ENCODE measurements at regions not wholly inside any gene's neighbourhood (a gene's known extent, or its start where the extent isn't known, plus 50 kb on each side); places are given as distances from the start of the nearest gene placed in this dataset.

- peaks cover 16 to 17% of the 10 kb centered on the region in 2 donors for H3K9me3 ChIP-seq (replicated peaks in 1 of 2; ENCODE audit: control insufficient read depth in 1 of 2, insufficient read depth in 1 of 2, low read length in 2 of 2)
- peaks cover 3% of the 10 kb centered on the region for H3K4me1 Mint-ChIP-seq
- H2AFZ ChIP-seq (ENCODE audit: insufficient read depth, low read depth, low read length, poor library complexity, severe bottlenecking), result no peak overlapping the region
- no peak overlapping the region for H3K27ac Mint-ChIP-seq
- H3K4me2 ChIP-seq (replicated peaks; ENCODE audit: extremely low read depth, low read length, poor library complexity, severe bottlenecking), result no peak overlapping the region
- H3K36me3 ChIP-seq (replicated peaks in 1 of 2; ENCODE audit: control insufficient read depth in 1 of 2, insufficient read depth in 2 of 2, low read length in 2 of 2), result no peaks in the 10 kb centered on the region
- no peaks in the 10 kb centered on the region for H3K36me3 Mint-ChIP-seq
- no peak overlapping the region for H3K9ac ChIP-seq (ENCODE audit: insufficient read depth, low read length, poor library complexity, severe bottlenecking)
- H3K4me3 Mint-ChIP-seq, result no peak overlapping the region
- H4K20me1 ChIP-seq (ENCODE audit: insufficient read depth, low read length), result no peaks in the 10 kb centered on the region
- peaks cover 3 to 21% (median 10%) of the 10 kb centered on the region in 7 donors for H3K9me3 Mint-ChIP-seq
- no peak overlapping the region for H3K4me3 ChIP-seq (replicated peaks in 1 of 3; ENCODE audit: low read depth in 2 of 3, low read length in 3 of 3)
- no peaks in the 10 kb centered on the region for H3K79me2 ChIP-seq (ENCODE audit: insufficient read depth, low read length)
- DNase-seq, result no peak
- intact Hi-C loops (cut with micrococcal nuclease), result no loop called here
- H3K27me3 ChIP-seq (ENCODE audit: control insufficient read depth in 2 of 2, insufficient read depth in 2 of 2, low read length in 2 of 2), result no peaks in the 10 kb centered on the region
- no peak overlapping the region for H3K27ac ChIP-seq (ENCODE audit: low read depth in 1 of 2, low read length in 2 of 2)
- no peaks in the 10 kb centered on the region for H3K4me1 ChIP-seq (ENCODE audit: control insufficient read depth in 1 of 2, insufficient read depth in 2 of 2, low read length in 2 of 2)
- no peak for TF ChIP-seq CTCF (IDR thresholded peaks at IDR 0.05)
- WGBS (ENCODE audit: insufficient coverage), result 81% methylated on average over 3 of the region's 5 CpGs
- H3K27me3 Mint-ChIP-seq (ENCODE audit: low read depth in 3 of 3), result peaks cover 0 to 5% (median 1%) of the 10 kb centered on the region in 3 donors
These were observed 624.0 kb downstream of the NPHP4 start for GRCh38 chr1:5368201-5368600.

- Mint-ChIP-seq H3K4me3 (no peak overlapping the region), H3K27me3 (ENCODE audit: low read depth in 3 of 3) (peaks cover 0 to 4% (median 1%) of the 10 kb centered on the region in 3 donors), H3K4me1 (peaks cover 3% of the 10 kb centered on the region), H3K36me3 (no peaks in the 10 kb centered on the region), H3K9me3 (peaks cover 0 to 12% (median 7%) of the 10 kb centered on the region in 7 donors), H3K27ac (no peak overlapping the region)
- Histone ChIP-seq H3K4me2 (replicated peaks; ENCODE audit: extremely low read depth, low read length, poor library complexity, severe bottlenecking) (no peak overlapping the region), H3K27ac (ENCODE audit: low read depth in 1 of 2, low read length in 2 of 2) (no peak overlapping the region), H3K79me2 (ENCODE audit: insufficient read depth, low read length) (no peaks in the 10 kb centered on the region), H3K9ac (ENCODE audit: insufficient read depth, low read length, poor library complexity, severe bottlenecking) (no peak overlapping the region), H3K4me3 (replicated peaks in 1 of 3; ENCODE audit: low read depth in 2 of 3, low read length in 3 of 3) (no peak overlapping the region), H3K36me3 (replicated peaks in 1 of 2; ENCODE audit: control insufficient read depth in 1 of 2, insufficient read depth in 2 of 2, low read length in 2 of 2) (no peaks in the 10 kb centered on the region), H3K27me3 (ENCODE audit: control insufficient read depth in 2 of 2, insufficient read depth in 2 of 2, low read length in 2 of 2) (no peaks in the 10 kb centered on the region), H3K4me1 (ENCODE audit: control insufficient read depth in 1 of 2, insufficient read depth in 2 of 2, low read length in 2 of 2) (no peaks in the 10 kb centered on the region), H3K9me3 (replicated peaks in 1 of 2; ENCODE audit: control insufficient read depth in 1 of 2, insufficient read depth in 1 of 2, low read length in 2 of 2) (peaks cover 8 to 13% of the 10 kb centered on the region in 2 donors), H4K20me1 (ENCODE audit: insufficient read depth, low read length) (no peaks in the 10 kb centered on the region), H2AFZ (ENCODE audit: insufficient read depth, low read depth, low read length, poor library complexity, severe bottlenecking) (no peak overlapping the region)
- intact Hi-C loops (cut with micrococcal nuclease), result no loop called here
- TF ChIP-seq CTCF (IDR thresholded peaks at IDR 0.05), result no peak
- no peak for DNase-seq
- WGBS (ENCODE audit: insufficient coverage), result 93% methylated on average over 5 of the region's 6 CpGs
These were observed 624.9 kb downstream of the NPHP4 start for GRCh38 chr1:5367306-5367705.
